Erythroblast (primary cell): ENCODE measurements at regions not wholly inside any gene's neighbourhood (a gene's known extent, or its start where the extent isn't known, plus 50 kb on each side); places are given as distances from the start of the nearest gene placed in this dataset.
"Not testable (repeated sequence)": the region's sequence is repeated elsewhere in the genome, so short reads cannot be mapped to it uniquely, and the experiment has no call there.

Experiments used
- GATA1 ChIP-seq: IDR thresholded peaks from 2 replicates; pipeline ENCODE4 v1.6.1; 2011; ENCODE audit warnings: low read depth, mild to moderate bottlenecking, control low read depth, low read length, moderate library complexity
- POLR2A ChIP-seq: IDR thresholded peaks from 2 replicates; pipeline ENCODE4 v1.6.1; 2011; ENCODE audit warnings: mild to moderate bottlenecking, low read length

GRCh38 chr6:3528081-3528671 is 71.3 kb upstream of the SLC22A23 start:
- TF ChIP-seq POLR2A, GATA1: not testable (repeated sequence)
